ENCODE measurements at regions not wholly inside any gene's neighbourhood (a gene's known extent, or its start where the extent isn't known, plus 50 kb on each side); places are given as distances from the start of the nearest gene placed in this dataset.

- no peak for DNase-seq (ENCODE audit: low spot score)
- Histone ChIP-seq H3K4me3 (no peak overlapping the region), H3K27ac (no peak overlapping the region)
- TF ChIP-seq CTCF (IDR thresholded peaks at IDR 0.05), result no peak
Measured at GRCh38 chr12:75677522-75677921, 166.1 kb upstream of the KRR1 start.

DNA sequence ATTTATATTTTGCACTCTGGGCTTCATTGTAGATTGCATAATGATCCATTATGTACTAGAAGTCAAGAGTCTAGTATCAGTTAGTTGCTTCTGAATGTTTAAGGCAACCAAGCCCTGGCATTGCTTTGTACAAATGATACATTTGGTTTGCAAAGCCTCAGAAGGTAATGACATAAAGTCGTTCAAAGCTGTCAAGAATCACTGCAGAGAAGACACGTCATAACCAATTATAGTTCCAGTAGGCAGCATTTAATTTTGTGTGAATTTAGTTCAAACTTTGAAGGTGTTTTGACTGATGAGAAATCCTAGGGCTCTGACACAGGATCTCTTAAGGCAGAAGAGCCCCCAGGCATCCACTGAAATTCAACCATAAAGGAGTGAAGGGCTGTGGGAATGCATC is 163.0 kb upstream of the KRR1 start:
- no peak for DNase-seq (ENCODE audit: low spot score)
- TF ChIP-seq CTCF (IDR thresholded peaks at IDR 0.05), result no peak
- H3K27ac ChIP-seq, result no peak overlapping the region
- no peak overlapping the region for H3K4me3 ChIP-seq

GRCh38 chr12:75672200-75672599 is 160.8 kb upstream of the KRR1 start:
- no peak for DNase-seq (ENCODE audit: low spot score)
- H3K4me3 ChIP-seq, result no peak overlapping the region
- H3K27ac ChIP-seq, result no peak overlapping the region
- no peak for TF ChIP-seq CTCF (IDR thresholded peaks at IDR 0.05)

DNA sequence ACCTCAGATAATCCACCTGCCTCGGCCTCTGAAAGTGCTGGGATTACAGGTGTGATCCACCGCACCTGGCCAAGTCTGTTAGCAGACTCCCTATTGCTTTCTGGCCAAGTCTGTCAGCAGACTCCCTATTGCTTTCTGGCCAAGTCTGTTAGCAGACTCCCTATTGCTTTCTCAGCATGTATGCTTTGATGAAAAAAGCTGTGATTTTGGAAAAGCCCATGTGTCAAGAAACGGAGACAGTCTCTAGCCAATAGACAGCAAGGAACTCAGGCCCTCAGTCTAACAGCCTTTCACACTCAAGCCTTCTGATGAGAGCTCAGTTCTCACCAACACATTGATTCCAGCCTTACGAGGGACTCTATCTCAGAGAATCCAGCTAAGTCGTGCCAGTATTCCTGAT is 158.8 kb upstream of the KRR1 start:
- Histone ChIP-seq H3K27ac (no peak overlapping the region), H3K4me3 (no peak overlapping the region)
- no peak for TF ChIP-seq CTCF (IDR thresholded peaks at IDR 0.05)
- no peak for DNase-seq (ENCODE audit: low spot score)

- DNase-seq (ENCODE audit: low spot score), result no peak
- no peak for TF ChIP-seq CTCF (IDR thresholded peaks at IDR 0.05)
- Histone ChIP-seq H3K4me3 (no peak overlapping the region), H3K27ac (no peak overlapping the region)
Measured at GRCh38 chr12:75666939-75667334, 155.5 kb upstream of the KRR1 start.

DNA sequence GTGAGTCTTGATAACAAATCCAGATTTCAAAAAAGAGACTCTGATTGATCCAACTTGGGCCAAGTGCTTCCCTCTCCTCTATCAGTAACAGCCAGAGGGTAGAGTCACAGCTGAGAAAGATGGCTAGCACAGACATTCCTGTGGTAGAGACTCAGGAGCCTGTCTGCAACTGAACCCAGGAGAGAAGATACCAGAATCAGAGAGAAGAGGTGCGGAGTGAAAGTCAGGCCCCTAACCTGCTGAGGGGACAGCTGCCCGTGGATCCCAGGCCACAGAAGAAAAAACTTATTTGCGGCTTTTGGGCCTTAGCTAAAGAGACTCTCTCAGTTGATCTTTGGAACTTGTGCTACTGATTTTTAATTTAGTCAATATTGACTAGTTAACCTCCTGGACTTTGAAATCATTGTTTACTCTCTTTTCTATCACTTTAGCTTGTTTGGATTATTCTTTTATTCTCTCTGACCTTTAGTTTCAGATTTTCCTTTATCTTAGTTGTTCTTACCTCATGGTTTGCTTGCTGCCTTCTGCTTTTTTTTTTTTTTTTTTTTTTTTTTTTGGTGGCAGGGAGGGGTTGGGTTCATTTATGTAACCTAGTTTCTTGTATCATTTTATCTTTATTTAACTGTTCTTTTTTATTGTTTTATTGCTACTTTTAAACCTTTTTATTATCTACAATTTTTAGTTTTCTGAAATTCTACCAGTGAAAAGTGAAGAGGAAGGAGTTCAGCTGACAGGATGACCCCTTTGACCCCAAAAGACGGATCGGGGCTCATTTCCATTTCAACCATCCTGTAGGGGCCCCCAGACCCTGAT is 154.9 kb upstream of the KRR1 start:
- Histone ChIP-seq H3K4me3 (no peak overlapping the region), H3K27ac (no peak overlapping the region)
- no peak for DNase-seq (ENCODE audit: low spot score)
- no peak for TF ChIP-seq CTCF (IDR thresholded peaks at IDR 0.05)

GRCh38 chr12:75665216-75665615 is 153.8 kb upstream of the KRR1 start:
- Histone ChIP-seq H3K27ac (no peak overlapping the region), H3K4me3 (no peak overlapping the region)
- no peak for DNase-seq (ENCODE audit: low spot score)
- TF ChIP-seq CTCF (IDR thresholded peaks at IDR 0.05), result no peak

Data from coronary artery (tissue), 2 donors.